ENCODE measurements at regions not wholly inside any gene's neighbourhood (a gene's known extent, or its start where the extent isn't known, plus 50 kb on each side); places are given as distances from the start of the nearest gene placed in this dataset.

DNA sequence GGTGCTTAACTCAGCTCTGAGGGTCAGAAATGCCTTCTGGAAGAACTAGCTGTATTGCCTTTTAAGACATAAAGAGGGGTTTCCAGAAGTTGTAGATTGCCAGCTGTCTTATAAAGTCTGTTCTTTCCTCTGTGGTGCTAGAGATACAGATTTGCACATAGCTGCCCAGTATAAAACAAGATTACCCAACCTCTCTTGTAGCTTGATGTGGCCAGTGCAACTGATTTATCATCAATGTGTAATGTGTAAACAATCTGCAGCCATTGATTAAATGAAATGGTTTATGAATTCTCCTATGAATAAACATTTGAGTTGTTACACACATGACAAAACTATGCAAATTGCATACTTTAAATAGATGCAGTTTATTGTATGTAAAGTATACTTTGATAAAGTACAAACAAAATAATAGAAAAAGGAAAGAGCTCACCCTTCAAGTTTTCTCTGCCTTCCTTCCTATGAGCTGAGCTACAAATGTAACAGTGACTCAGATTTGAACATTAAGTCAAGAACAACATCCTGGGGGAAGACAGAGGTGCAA lies 195.2 kb downstream of the TMEM26 start:
- TF ChIP-seq POLR2AphosphoS5 (IDR thresholded peaks at IDR 0.05): no peak
- TF ChIP-seq POLR2A (IDR thresholded peaks at IDR 0.05): no peak
- TF ChIP-seq CTCF (IDR thresholded peaks at IDR 0.05): no peak
